Testis (tissue), 2 donors: ENCODE measurements at regions not wholly inside any gene's neighbourhood (a gene's known extent, or its start where the extent isn't known, plus 50 kb on each side); places are given as distances from the start of the nearest gene placed in this dataset.

ENCODE experiments used
- POLR2A ChIP-seq: fragments of 450-650 bp; IDR thresholded peaks from one replicate; pipeline ENCODE4 v1.6.1; 2017; ENCODE audit warnings: antibody characterized with exemption, mild to moderate bottlenecking, moderate library complexity
- TF ChIP-seq, protein P1 (sequence below), 3 experiments: fragments of 450-650 bp in 2 of 3; fragments of 200-600 bp in 1 of 3; sonication (generic) in 1 of 3; IDR thresholded peaks; one replicate each; pipeline ENCODE4 v1.5.1; 2016 to 2019; ENCODE audit warnings: antibody characterized with exemption in 3 of 3, mild to moderate bottlenecking in 2 of 3, moderate library complexity in 1 of 3

- TF ChIP-seq, protein P1, sequence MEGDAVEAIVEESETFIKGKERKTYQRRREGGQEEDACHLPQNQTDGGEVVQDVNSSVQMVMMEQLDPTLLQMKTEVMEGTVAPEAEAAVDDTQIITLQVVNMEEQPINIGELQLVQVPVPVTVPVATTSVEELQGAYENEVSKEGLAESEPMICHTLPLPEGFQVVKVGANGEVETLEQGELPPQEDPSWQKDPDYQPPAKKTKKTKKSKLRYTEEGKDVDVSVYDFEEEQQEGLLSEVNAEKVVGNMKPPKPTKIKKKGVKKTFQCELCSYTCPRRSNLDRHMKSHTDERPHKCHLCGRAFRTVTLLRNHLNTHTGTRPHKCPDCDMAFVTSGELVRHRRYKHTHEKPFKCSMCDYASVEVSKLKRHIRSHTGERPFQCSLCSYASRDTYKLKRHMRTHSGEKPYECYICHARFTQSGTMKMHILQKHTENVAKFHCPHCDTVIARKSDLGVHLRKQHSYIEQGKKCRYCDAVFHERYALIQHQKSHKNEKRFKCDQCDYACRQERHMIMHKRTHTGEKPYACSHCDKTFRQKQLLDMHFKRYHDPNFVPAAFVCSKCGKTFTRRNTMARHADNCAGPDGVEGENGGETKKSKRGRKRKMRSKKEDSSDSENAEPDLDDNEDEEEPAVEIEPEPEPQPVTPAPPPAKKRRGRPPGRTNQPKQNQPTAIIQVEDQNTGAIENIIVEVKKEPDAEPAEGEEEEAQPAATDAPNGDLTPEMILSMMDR (IDR thresholded peaks at IDR 0.05) = no peak
- no peak for TF ChIP-seq POLR2A
Observed at GRCh38 chr12:66058554-66058953, 72.0 kb downstream of the LLPH start.
